ENCODE measurements at regions not wholly inside any gene's neighbourhood (a gene's known extent, or its start where the extent isn't known, plus 50 kb on each side); places are given as distances from the start of the nearest gene placed in this dataset.

GRCh38 chr2:22929998-22930397 is 455.0 kb upstream of the KLHL29 start:
- TF ChIP-seq CTCF (IDR thresholded peaks at IDR 0.05) (no peak), POLR2A (IDR thresholded peaks at IDR 0.05) (no peak)

All from vagina (tissue), 2 donors.